ENCODE measurements at regions not wholly inside any gene's neighbourhood (a gene's known extent, or its start where the extent isn't known, plus 50 kb on each side); places are given as distances from the start of the nearest gene placed in this dataset.
"Not testable (repeated sequence)": the region's sequence is repeated elsewhere in the genome, so short reads cannot be mapped to it uniquely, and the experiment has no call there.

DNA sequence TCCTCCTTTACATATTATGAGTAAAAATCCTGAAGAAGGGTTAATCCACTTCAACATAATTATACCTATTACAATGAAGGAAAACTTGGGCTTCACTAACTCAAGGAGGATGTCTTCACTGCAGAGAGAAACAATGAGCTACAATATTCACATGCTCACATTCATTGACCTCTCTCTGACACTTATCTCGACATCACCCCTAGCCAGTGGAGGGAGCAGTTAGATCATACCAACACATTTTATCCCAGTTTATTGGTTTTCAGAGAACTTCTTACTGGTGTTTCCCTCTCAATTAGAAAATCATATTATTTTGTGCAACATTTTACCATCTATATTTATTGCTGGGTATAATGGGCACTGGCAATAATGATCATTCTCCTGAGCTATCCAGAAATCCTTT, 646.5 kb downstream of the TENT5A start:
- DNase-seq (ENCODE audit: low spot score) = no peak

DNA sequence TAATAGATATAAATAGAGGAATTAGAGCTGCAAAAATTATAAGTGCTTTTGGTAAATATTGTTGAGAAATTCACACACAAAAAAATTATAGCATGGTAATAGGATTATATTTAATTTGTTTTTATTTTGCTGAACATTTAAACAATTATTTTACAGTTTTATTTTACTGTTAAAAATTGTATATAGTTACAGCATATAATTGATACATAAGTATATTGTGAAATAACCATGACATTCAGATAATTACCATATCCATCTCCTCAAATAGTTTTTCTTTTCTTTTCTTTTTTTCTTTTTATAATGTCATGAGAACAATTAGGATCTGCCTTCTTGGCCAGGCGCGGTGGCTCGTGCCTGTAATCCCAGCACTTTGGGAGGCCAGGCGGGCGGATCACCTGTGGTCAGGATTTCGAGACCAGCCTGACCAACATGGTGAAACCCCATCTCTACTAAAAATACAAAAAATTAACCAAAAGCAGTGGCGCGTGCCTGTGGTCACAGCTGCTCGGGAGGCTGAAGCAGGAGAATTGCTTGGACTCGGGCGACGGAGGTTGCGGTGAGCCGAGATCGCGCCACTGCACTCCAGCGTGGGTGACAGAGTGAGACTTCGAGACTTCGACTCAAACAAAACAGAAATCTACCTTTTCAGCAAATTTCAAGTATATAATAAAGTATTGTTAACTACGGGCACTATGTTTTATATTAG, 654.2 kb downstream of the TENT5A start:
- no peak for DNase-seq (ENCODE audit: low spot score)

DNA sequence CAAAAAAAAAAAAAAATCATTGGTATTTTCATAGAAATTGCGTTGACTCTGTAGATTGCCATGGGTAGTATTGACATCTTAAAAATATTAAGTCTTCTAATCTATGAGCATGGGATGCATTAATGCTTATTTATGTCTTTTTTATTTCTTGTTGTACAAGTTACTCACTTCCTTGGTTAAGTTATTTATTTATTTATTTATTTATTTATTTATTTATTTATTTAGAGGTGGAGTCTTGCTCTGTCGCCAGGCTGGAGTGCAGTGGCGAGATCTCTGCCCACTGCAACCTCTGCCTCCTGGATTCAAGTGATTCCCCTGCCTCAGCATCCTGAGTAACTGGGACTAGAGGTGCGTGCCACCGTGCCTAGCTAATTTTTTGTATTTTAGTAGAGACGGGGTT, 656.0 kb downstream of the TENT5A start:
- not testable (repeated sequence) for DNase-seq (ENCODE audit: low spot score)

DNA sequence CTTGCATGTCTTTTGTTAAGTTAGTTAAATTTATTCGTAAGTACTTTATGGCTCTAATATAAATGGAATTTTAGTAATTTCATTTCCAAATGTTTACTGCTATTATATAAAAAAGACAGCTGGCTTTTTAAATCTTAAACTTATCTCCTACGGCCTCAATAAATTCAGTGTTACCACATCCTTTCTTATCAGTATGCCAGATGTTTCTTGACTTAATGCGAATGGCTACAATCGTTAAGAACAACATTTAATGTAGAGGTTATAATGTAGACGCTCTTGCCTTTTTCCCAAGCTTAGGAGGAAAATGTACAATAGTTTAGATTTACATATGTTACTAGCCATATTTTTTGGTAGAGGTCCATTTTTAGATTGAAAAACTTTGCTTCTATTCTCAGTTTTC, 659.4 kb downstream of the TENT5A start:
- DNase-seq (ENCODE audit: low spot score) = no peak

DNA sequence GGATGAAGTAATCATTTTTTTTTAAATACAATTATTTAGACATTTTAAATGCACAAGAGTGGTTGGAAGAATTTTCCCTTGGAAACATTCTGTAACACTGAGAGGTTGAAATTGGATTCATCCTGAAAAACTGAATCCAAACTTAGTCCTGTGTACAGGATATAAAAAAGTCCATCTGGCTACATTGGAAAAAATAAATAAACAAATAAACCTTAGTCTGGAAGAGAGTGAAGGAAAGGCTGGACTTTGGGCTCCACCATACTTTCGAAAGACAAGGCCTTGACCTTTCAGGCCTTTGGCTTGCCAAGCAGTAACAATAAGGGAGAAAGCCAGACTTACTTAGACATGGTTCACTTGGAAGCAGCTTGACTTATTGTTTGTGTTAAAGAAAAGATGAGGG, 664.3 kb downstream of the TENT5A start:
- DNase-seq (ENCODE audit: low spot score) = no peak

DNA sequence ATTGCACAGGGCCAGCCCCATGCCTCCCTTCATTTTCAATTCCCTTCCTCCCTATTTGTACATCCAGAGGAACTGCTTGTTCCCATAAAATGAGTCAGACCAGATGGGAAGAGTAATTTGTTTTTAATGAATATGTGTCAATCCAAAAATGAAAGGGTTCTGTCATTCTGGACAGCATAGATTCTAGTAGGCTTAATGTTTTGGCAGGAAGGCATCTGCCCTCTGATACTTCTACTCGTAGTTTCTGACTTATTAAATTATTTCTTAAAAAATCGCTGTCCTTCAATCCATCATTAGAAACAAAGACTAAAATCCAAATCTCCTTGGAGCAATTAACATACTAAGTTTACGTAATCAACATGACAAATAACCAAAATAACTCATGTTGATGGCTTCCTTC, 665.5 kb downstream of the TENT5A start:
- no peak for DNase-seq (ENCODE audit: low spot score)

DNA sequence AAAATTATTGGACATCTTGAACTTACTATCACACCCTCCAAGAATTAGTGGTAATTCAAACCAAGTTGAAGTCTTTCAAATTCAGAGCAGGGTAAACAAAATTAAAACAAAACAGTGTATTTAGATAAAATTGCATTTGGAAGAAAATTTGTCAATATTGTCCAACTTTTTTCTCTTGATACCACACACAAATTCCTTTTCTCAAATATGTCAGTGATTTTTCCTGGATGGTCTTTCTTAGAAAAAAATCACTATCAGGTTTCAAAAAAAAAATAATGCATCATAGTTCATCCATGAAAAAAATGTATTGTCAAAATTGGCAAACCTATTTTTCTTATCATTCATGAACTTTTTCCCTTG, 667.1 kb downstream of the TENT5A start:
- DNase-seq (ENCODE audit: low spot score) = no peak

DNA sequence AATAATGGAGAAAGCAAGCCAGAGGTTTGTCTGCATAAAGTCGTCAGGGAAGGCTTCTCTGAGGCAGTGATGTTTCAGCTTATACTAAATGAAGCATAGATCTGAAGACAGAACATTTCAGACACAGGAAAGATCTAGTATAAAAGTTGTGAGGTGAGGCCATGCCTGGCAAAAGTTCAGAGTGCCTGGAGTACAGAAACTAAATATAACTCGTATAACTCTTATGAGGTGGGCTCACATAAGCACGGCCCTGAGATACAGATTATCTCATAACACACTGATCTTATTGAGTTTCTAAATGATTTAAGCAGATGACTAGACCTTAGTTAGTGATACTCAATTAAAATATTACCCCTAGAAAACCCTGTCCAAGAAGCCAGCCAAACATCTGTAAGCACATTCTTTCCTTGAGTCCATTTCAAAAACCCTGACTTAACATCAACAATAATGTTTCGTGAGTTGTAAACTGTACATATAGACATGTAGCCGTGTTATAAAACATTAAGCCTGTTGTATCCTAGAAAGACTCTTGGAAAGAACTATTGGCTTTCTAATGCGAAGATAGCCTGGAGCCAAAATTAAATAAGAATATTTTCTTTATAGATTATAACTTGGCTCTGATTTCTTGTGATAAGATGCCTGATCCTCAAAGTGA, 667.6 kb downstream of the TENT5A start:
- no peak for DNase-seq (ENCODE audit: low spot score)

DNA sequence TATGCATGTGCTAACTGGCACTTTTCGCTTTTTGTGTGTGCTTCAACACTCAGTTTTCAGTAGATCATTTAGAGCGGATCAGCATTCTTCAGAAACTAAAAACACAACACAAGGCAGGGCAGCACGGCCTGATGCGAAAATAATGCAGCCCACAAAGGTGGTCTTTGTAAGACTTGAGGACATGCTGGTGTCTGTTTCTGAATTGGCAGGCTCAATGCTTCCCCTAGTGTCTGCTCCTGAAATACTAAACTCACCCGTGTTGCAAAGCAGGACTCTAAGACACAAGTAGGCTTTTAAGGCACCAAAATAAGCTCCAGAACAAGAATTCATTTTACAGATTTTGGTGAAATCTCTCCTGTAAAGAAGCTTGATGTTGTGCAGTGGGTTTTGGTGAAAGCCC, 676.5 kb downstream of the TENT5A start:
- no peak for DNase-seq (ENCODE audit: low spot score)

DNA sequence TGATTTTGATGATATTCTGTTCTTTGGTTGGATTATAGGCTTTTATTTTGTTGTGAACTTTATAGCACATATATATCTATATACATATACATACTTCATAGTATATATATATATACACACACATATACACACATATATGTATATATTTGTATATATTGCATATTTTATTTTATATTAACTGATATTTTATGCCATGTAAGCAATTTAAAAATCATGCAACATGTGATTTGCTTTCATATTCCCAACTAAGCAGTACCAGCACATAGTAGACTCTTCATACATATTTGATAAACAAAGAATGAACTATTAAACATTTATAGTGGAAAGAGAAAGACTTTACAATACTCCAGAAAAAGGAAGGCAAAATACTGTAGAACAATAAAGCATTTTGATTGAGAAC, 679.2 kb downstream of the TENT5A start:
- DNase-seq (ENCODE audit: low spot score) = no peak

DNA sequence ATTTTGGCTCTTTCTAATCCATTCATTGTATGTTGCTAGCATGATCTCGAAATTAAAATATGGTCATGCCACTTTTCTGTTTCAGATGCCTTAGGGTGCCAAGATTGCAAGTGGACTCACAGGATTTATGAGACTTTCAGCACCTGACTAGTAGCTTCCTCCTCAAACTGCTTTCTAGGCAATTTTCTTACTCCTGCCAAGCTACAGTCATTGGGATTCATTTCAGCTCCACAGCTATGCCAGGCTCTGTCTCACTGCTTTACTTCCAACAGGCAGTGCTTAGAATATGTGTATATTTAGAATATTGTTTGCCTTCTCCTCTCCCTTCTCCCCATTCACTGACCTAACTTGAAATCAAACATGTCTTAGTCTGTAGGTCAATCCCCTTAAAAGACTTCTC, 681.4 kb downstream of the TENT5A start:
- no peak for DNase-seq (ENCODE audit: low spot score)

DNA sequence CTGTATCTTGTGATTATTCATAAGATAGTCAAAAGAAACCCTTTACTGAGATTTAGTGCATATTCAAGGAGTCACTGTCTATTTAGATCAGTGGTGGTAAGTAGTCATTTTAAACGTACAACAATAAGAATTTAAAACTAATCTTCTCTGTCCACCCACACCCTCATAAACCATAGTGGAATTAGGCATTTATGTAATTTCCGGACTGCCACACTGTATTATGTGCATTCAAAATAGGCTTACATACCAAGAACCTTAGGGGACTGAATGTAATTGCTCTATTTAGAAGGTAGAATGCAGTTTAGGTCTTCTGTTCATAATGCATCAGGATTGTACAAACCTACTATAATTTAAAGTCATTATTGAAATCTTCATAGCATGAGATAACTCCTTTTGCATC, 685.4 kb downstream of the TENT5A start:
- no peak for DNase-seq (ENCODE audit: low spot score)

DNA sequence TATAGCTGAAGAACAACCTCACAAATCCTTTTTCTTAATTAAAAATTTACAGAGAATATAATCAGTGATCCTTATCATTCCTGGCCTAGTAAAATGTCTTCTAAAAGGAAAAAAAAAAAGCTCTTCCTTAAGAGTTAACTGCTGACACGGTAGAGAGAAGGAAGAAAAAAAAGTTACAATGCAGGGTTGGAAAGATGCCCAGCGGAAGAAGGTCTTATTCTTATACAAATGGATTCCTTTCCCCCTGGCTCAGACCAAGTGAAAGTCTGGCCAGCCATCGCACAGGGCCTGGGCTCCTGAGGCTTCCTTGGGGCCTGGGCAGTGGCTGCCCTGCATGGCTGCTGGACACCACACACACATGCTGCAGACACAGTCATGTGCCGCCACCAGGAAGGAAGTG, 688.6 kb downstream of the TENT5A start:
- DNase-seq (ENCODE audit: low spot score) = no peak

DNA sequence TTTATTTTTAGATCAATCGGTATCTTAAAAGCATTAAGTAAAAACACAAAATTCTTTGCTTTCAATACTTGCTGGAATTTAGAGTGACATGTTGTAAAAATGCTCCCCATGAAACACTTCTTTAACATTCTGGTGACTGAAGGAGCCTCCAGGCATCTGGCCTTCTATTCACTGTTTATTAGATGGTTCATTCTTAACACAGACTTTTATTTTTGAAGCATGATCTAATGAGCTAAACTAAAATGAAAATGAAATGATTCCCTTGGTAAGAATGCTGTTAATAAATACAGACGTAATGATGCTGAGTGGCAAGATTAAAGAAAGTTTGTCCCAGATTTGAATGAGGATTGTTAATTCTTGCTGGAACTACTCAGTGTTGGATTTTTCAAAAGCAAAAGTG, 698.4 kb downstream of the TENT5A start:
- no peak for DNase-seq (ENCODE audit: low spot score)

DNA sequence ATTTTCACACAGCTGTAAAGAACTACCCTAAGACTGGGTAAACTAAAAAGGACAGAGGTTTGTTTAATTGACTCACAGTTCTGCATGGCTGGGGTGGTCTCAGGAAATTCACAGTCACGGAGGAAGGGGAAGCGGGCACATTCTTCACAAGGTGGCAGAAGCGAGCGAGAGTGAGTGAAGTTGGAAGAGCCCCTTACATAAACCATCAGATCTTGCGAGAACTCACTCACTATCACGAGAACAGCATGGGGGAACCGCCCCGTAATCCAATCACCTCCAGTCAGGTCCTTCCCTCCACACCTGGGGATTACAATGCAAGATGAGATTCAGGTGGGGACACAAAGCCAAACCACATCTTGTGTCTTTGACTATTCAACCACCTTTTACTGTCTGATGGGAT, 700.5 kb downstream of the TENT5A start:
- no peak for DNase-seq (ENCODE audit: low spot score)

DNA sequence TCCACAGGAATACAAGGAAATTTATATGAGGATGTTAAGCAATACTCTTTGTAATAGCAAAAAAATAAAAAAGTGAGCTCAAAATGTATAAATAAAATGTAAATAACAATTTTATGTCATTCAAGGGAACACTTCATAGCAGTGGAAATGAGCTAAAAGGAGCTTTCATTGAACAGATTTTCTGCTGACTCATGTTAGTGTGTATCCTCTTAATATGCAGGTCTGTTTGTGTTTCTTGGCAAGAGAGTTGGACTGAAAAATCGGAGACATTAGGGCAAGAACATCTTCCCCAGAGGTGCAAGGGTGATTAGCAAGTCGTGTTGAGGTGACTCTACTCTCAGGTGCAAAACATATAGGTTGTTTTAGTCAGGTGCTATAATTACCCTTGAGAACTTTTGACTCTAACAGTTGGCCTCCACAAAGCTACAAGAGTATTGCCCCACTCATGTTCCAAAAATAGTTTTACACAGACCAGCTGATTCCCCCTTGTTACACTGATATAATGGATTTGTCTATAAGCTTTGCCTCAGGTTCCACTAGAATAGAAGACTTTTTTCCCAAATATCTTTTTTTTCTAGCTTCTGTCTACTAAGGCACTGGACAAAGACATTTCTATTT, 702.9 kb downstream of the TENT5A start:
- DNase-seq (ENCODE audit: low spot score) = no peak

DNA sequence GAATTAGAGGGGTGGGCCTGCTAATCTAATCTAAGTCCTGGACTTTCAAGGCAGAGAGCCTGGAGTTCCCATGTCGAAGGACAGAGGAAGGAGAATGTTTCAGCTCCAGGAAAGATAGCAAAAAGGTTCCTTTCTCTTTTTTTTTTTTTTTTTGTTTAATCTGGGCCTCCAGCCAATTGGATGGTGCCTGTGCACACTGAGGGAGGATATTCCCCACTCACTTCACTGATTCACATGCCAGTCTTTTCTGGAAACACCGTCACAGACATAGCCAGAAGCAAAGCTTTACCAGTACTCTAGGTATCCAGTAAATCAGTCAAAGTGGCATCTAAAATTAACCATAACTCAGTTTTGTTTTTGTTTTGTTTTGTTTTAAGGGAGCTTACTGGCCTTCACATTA, 721.1 kb downstream of the TENT5A start:
- DNase-seq (ENCODE audit: low spot score) = no peak

DNA sequence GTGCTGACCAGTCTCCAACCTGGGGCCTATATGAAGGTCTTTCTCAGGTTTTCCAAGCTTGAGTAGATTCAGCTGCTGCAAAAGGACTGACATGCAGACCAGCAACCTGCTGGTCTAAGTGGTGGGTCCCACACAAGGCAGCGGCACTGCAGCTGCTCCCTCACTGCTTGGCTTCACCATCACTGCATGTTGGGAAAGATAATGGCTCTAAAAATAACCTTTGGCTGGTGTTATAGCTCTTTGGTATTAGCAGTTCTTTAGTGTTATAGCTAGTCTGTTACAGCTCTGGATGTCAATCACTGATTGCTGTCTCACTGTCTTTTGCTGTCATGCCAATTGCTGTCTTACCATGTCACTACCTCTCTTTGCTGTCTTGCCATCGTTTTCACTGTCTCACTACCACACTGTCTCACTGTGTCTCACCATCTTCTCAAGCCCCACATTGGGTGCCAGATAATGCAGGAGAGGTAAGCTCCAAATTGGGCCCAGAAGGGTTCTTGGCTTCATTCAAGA, 726.4 kb downstream of the TENT5A start:
- DNase-seq (ENCODE audit: low spot score) = no peak

DNA sequence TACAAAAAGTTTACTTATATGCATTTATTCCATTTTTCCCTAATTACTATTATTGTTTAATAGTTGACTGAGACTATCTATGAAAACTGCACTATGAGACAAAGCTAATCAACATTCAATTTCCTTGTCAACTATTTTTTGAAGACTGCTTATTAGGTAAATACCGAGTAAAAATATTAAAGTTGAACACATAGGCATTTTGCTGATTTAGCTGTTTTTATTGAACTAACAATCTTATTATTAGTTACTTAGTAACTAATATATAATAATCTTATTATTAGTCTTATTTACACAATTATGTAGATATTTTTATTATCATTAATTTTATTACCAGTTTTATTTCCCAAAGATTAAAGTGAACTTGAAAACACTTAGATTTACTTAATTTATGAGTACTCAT, 728.8 kb downstream of the TENT5A start:
- no peak for DNase-seq (ENCODE audit: low spot score)

DNA sequence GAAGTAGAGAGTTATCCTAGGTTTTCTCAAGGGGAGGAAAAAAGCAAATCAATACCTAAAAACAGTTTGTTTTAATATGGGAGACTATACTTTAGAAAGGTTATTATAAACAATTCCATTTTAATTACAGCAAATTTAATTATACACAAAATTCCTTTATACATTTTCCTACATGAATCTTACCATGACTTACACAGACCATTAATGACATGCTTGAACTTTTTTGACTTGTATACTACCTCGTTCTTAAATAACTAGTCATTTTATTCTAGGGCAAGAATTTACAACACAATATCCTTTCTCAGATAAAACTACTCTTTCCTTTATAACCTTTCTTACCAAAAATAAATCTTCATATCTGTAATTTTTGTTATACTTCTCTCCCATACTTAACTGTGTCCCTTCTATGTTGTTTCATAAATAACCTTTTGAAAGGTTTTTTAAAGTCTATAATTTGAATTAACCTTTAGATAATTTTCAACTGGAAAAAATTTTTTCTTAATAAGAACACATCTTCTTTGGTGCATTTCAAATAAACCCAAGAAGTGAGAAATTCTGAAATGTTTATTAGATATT, 729.4 kb downstream of the TENT5A start:
- DNase-seq (ENCODE audit: low spot score) = no peak

DNA sequence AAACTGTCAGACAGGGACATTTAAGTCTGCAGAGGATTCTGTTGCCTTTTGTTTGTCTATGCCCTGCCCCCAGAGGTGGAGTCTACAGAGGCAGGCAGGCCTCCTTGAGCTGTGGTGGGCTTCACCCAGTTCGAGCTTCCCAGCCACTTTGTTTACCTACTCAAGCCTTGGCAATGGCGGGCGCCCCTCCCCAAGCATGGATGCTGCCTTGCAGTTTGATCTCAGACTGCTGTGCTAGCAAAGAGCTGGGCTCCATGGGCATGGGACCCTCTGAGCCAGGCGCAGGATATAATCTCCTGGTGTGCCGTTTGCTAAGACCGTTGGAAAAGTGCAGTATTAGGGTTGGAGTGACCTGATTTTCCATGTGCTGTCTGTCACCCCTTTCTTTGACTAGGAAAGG, 734.9 kb downstream of the TENT5A start:
- DNase-seq (ENCODE audit: low spot score) = not testable (repeated sequence)

DNA sequence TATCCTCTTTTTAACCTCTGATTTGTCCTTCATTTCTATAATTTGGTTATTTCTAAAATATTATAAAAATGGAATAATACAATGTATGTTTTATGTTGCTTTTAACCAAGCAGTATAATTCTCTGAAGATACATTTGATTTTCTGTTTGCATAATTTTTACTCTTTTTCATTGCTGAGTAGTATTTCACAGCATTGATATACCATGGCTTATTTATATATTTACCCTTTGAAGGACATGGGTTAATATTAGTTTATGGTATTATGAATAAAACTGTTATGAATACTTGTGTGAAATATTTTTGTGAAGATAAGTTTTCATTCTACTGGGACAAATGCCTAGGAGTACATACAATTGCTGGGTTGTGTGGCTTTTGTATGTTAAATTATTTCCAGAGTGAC, 748.6 kb downstream of the TENT5A start:
- DNase-seq (ENCODE audit: low spot score) = no peak

DNA sequence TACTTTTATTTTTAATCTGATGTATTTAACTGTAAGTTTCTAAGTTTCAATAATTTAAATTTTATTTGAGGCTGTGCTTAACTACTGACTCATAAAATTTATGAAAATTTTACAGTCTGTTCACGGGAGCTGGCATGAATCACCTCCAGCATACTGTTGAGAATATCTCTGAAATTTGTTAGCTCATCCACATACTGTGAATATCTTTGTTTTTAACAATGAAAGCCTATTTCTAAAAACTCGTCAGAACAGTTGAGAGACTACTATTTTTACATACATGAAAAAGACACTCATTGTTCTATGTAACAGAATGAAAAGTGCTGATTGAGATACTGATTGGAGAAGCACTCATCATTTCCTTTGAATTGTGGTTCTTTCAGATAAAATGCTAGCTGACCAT, 749.3 kb downstream of the TENT5A start:
- no peak for DNase-seq (ENCODE audit: low spot score)
